Fibroblast of lung (primary cell): ENCODE measurements at regions not wholly inside any gene's neighbourhood (a gene's known extent, or its start where the extent isn't known, plus 50 kb on each side); places are given as distances from the start of the nearest gene placed in this dataset.

Experiments used
- DNase-seq, 2 donors: peaks; one replicate each; pipeline versions ENCODE4 v3.0.0 to v3.0.0-alpha.2; 2010; ENCODE audit warnings: low read depth in 2 of 2
- H2AFZ ChIP-seq: 2 replicates; pipeline ENCODE4 v1.5.1; 2012; ENCODE audit warnings: low read length, control low read depth, inconsistent platforms
- H3K27ac ChIP-seq: 2 replicates; pipeline ENCODE4 v1.5.1; 2011; ENCODE audit warnings: low read length, control low read depth; ENCODE audit not compliant: insufficient read depth
- H3K27me3 ChIP-seq: 2 replicates; pipeline ENCODE4 v1.5.1; 2011; ENCODE audit warnings: mild to moderate bottlenecking, low read length; ENCODE audit not compliant: control insufficient read depth, insufficient read depth
- H3K36me3 ChIP-seq: 2 replicates; pipeline ENCODE4 v1.5.1; 2011; ENCODE audit warnings: low read length; ENCODE audit not compliant: control insufficient read depth, insufficient read depth
- H3K4me1 ChIP-seq: 2 replicates; pipeline ENCODE4 v1.5.1; 2011; ENCODE audit warnings: low read length; ENCODE audit not compliant: control insufficient read depth, insufficient read depth; ENCODE audit errors: extremely low read depth
- H3K4me2 ChIP-seq: 2 replicates; pipeline ENCODE4 v1.5.1; 2011; ENCODE audit warnings: low read length, control low read depth; ENCODE audit not compliant: insufficient read depth; ENCODE audit errors: extremely low read depth
- H3K4me3 ChIP-seq, 4 experiments: fragments of 200-600 bp in 1 of 4; sonication (generic) in 1 of 4; replicated peaks in 1 of 4; 2 replicates each; pipeline ENCODE4 v1.5.1; 2011 to 2016; ENCODE audit warnings: low read length in 4 of 4, low read depth in 3 of 4, mild to moderate bottlenecking in 3 of 4, control low read depth in 2 of 4, inconsistent platforms in 1 of 4, mixed read lengths in 1 of 4; ENCODE audit not compliant: insufficient read depth in 1 of 4; ENCODE audit errors: control extremely low read depth in 1 of 4
- H3K79me2 ChIP-seq: 2 replicates; pipeline ENCODE4 v1.5.1; 2012; ENCODE audit warnings: mild to moderate bottlenecking, low read length, inconsistent platforms; ENCODE audit not compliant: control insufficient read depth, insufficient read depth
- H3K9ac ChIP-seq: 2 replicates; pipeline ENCODE4 v1.5.1; 2011; ENCODE audit warnings: mild to moderate bottlenecking, low read length, control low read depth; ENCODE audit not compliant: insufficient read depth
- H3K9me3 ChIP-seq: 2 replicates; pipeline ENCODE4 v1.5.1; 2012; ENCODE audit warnings: low read depth, low read length; ENCODE audit not compliant: control insufficient read depth, insufficient read depth
- H4K20me1 ChIP-seq: 2 replicates; pipeline ENCODE4 v1.5.1; 2011; ENCODE audit warnings: low read length; ENCODE audit not compliant: control insufficient read depth, insufficient read depth; ENCODE audit errors: extremely low read depth
- EZH2 ChIP-seq: IDR thresholded peaks from 2 replicates; pipeline ENCODE4 v1.5.1; 2012; ENCODE audit warnings: low read length, control low read depth, mild to moderate bottlenecking; ENCODE audit errors: missing control alignments
- TF ChIP-seq, protein P1 (sequence below), 2 donors: IDR thresholded peaks in 1 of 2; conservative IDR thresholded peaks in 1 of 2; 1 replicate in 1 of 2; 2 replicates in 1 of 2; pipeline ENCODE4 v1.5.1; 2011 to 2012; ENCODE audit warnings: low read length in 2 of 2, control low read depth in 1 of 2, inconsistent platforms in 1 of 2, low read depth in 1 of 2, mild to moderate bottlenecking in 1 of 2

- TF ChIP-seq, protein P1, sequence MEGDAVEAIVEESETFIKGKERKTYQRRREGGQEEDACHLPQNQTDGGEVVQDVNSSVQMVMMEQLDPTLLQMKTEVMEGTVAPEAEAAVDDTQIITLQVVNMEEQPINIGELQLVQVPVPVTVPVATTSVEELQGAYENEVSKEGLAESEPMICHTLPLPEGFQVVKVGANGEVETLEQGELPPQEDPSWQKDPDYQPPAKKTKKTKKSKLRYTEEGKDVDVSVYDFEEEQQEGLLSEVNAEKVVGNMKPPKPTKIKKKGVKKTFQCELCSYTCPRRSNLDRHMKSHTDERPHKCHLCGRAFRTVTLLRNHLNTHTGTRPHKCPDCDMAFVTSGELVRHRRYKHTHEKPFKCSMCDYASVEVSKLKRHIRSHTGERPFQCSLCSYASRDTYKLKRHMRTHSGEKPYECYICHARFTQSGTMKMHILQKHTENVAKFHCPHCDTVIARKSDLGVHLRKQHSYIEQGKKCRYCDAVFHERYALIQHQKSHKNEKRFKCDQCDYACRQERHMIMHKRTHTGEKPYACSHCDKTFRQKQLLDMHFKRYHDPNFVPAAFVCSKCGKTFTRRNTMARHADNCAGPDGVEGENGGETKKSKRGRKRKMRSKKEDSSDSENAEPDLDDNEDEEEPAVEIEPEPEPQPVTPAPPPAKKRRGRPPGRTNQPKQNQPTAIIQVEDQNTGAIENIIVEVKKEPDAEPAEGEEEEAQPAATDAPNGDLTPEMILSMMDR (conservative IDR thresholded peaks at IDR 0.05 in 1 of 2, IDR thresholded peaks at IDR 0.05 in 1 of 2; ENCODE audit: low read depth in 1 of 2, low read length in 2 of 2) = no peak
- TF ChIP-seq EZH2 = no peak
- Histone ChIP-seq H4K20me1 (no peaks in the 10 kb centered on the region), H3K9me3 (no peaks in the 10 kb centered on the region)
Observed at GRCh38 chr9:29437526-29437925, 1864.2 kb upstream of the C9orf72 start.

DNA sequence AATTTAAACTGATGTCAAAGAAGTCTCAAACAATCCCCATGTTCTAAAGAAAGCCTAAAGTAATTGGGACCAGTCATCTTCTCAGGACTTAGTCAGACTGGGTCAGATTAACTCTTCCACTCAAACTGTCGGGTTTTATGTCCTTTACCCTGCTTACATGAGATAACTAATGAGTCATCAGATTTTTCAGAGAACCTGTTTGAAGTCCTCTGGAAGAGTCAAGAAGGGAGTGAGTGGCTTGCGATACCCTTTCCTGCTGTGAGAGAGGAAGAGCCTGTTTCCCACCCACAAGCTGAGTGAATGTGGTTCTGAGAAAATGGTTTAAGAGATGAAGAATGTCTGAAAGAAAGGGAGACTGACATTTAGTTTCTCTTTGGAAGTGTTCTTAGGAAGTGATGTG lies 1866.7 kb upstream of the C9orf72 start:
- Histone ChIP-seq H3K27ac (no peak overlapping the region), H2AFZ (no peak overlapping the region), H3K4me3 (no peak overlapping the region), H3K9ac (no peak overlapping the region), H3K36me3 (no peaks in the 10 kb centered on the region), H4K20me1 (no peaks in the 10 kb centered on the region), H3K27me3 (no peaks in the 10 kb centered on the region), H3K79me2 (no peaks in the 10 kb centered on the region), H3K4me2 (no peak overlapping the region), H3K9me3 (no peaks in the 10 kb centered on the region), H3K4me1 (no peaks in the 10 kb centered on the region)
- no peak for TF ChIP-seq EZH2
- TF ChIP-seq, protein P1 (conservative IDR thresholded peaks at IDR 0.05 in 1 of 2, IDR thresholded peaks at IDR 0.05 in 1 of 2; ENCODE audit: low read depth in 1 of 2, low read length in 2 of 2) = no peak
- peak; percentile 1 to 28 for DNase-seq

More at GRCh38 chr9:29437526-29437925, 1864.2 kb upstream of the C9orf72 start:
- no peak overlapping the region for H3K27ac ChIP-seq
- H3K9ac ChIP-seq = no peak overlapping the region
- no peak overlapping the region for H3K4me2 ChIP-seq
- H3K27me3 ChIP-seq = no peaks in the 10 kb centered on the region
- H2AFZ ChIP-seq = no peak overlapping the region
- no peaks in the 10 kb centered on the region for H3K36me3 ChIP-seq
- no peaks in the 10 kb centered on the region for H3K4me1 ChIP-seq
- DNase-seq = no peak
- H3K4me3 ChIP-seq = no peak overlapping the region
- no peaks in the 10 kb centered on the region for H3K79me2 ChIP-seq

DNA sequence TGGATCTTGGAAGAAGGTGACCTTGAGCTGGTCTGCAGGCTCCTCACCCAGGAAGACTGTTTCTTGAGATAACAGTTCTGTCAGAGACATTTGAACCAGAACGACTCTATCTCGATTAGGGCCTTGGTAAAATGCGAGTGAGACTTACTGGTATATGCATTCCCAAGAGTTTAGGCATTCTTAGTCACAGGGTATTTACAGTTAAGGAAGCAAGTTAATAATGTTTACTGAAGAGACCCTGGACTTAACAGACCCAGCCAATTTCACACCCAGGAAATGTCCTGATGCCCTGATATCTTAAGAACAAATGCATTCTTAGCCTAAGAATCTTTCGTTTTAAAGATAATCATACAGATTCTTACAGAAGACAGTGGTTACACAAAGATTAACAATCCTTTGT lies 1867.2 kb upstream of the C9orf72 start:
- no peaks in the 10 kb centered on the region for H3K27me3 ChIP-seq
- no peak overlapping the region for H3K9ac ChIP-seq
- no peak overlapping the region for H3K27ac ChIP-seq
- TF ChIP-seq EZH2 = no peak
- TF ChIP-seq, protein P1 (conservative IDR thresholded peaks at IDR 0.05 in 1 of 2, IDR thresholded peaks at IDR 0.05 in 1 of 2; ENCODE audit: low read depth in 1 of 2, low read length in 2 of 2) = no peak
- H3K79me2 ChIP-seq = no peaks in the 10 kb centered on the region
- no peaks in the 10 kb centered on the region for H3K36me3 ChIP-seq
- DNase-seq = no peak
- H4K20me1 ChIP-seq = no peaks in the 10 kb centered on the region
- no peaks in the 10 kb centered on the region for H3K4me1 ChIP-seq
- H2AFZ ChIP-seq = no peak overlapping the region
- H3K4me2 ChIP-seq = no peak overlapping the region
- H3K4me3 ChIP-seq = no peak overlapping the region
- no peaks in the 10 kb centered on the region for H3K9me3 ChIP-seq
